Neutrophil (primary cell): ENCODE measurements at regions not wholly inside any gene's neighbourhood (a gene's known extent, or its start where the extent isn't known, plus 50 kb on each side); places are given as distances from the start of the nearest gene placed in this dataset.
"Not testable (repeated sequence)": the region's sequence is repeated elsewhere in the genome, so short reads cannot be mapped to it uniquely, and the experiment has no call there.

Experiments
- H3K27ac ChIP-seq: fragments of 200-600 bp; sonication (generic); 2 replicates; pipeline ENCODE4 v1.5.1; 2016; ENCODE audit warnings: mild to moderate bottlenecking, moderate library complexity
- H3K27me3 ChIP-seq: fragments of 200-600 bp; sonication (generic); 2 replicates; pipeline ENCODE4 v1.6.0; 2016; ENCODE audit warnings: mild to moderate bottlenecking
- H3K36me3 ChIP-seq: fragments of 200-600 bp; sonication (generic); 2 replicates; pipeline ENCODE4 v1.5.1; 2017
- H3K4me1 ChIP-seq, 2 experiments: fragments of 200-600 bp in 1 of 2; sonication (generic) in 1 of 2; 1 replicate in 1 of 2; 2 replicates in 1 of 2; pipeline versions ENCODE4 v1.5.1 to v1.6.1; 2013 to 2016; ENCODE audit warnings: low read depth in 1 of 2, low read length in 1 of 2, mild to moderate bottlenecking in 1 of 2, moderate library complexity in 1 of 2; ENCODE audit not compliant: control insufficient read depth in 1 of 2, insufficient read depth in 1 of 2
- H3K4me3 ChIP-seq, 2 experiments: fragments of 200-600 bp in 1 of 2; sonication (generic) in 1 of 2; 1 replicate in 1 of 2; 2 replicates in 1 of 2; pipeline ENCODE4 v1.5.1; 2013 to 2016; ENCODE audit warnings: low read depth in 1 of 2, low read length in 1 of 2, mild to moderate bottlenecking in 1 of 2, moderate library complexity in 1 of 2
- H3K9me3 ChIP-seq: fragments of 200-600 bp; sonication (generic); 2 replicates; pipeline ENCODE4 v1.5.1; 2016
- CTCF ChIP-seq: fragments of 200-600 bp; sonication (generic); IDR thresholded peaks from 2 replicates; pipeline ENCODE4 v1.5.1; 2016; ENCODE audit warnings: antibody characterized with exemption

GRCh38 chr4:124121461-124121971 is 591.0 kb downstream of the ANKRD50 start:
- H3K27me3 ChIP-seq = no peaks in the 10 kb centered on the region
- no peaks in the 10 kb centered on the region for H3K4me1 ChIP-seq
- TF ChIP-seq CTCF = no peak
- H3K4me3 ChIP-seq = no peak overlapping the region
- no peaks in the 10 kb centered on the region for H3K9me3 ChIP-seq
- H3K27ac ChIP-seq = no peak overlapping the region
- no peaks in the 10 kb centered on the region for H3K36me3 ChIP-seq

GRCh38 chr4:124123181-124123580 is 589.4 kb downstream of the ANKRD50 start:
- H3K4me1 ChIP-seq = no peaks in the 10 kb centered on the region
- H3K9me3 ChIP-seq = no peaks in the 10 kb centered on the region
- no peak overlapping the region for H3K27ac ChIP-seq
- H3K4me3 ChIP-seq = no peak overlapping the region
- no peaks in the 10 kb centered on the region for H3K27me3 ChIP-seq
- H3K36me3 ChIP-seq = no peaks in the 10 kb centered on the region
- TF ChIP-seq CTCF = no peak

GRCh38 chr4:124123721-124124120 is 588.8 kb downstream of the ANKRD50 start:
- H3K27me3 ChIP-seq = no peaks in the 10 kb centered on the region
- no peaks in the 10 kb centered on the region for H3K36me3 ChIP-seq
- no peak for TF ChIP-seq CTCF
- no peak overlapping the region for H3K4me3 ChIP-seq
- H3K27ac ChIP-seq = no peak overlapping the region
- H3K4me1 ChIP-seq = no peaks in the 10 kb centered on the region
- H3K9me3 ChIP-seq = no peaks in the 10 kb centered on the region

GRCh38 chr4:124131324-124131723 is 581.2 kb downstream of the ANKRD50 start:
- not testable (repeated sequence) for H3K4me3 ChIP-seq, H3K36me3 ChIP-seq, H3K4me1 ChIP-seq, H3K27ac ChIP-seq, H3K27me3 ChIP-seq, H3K9me3 ChIP-seq

GRCh38 chr4:124132161-124132560 is 580.4 kb downstream of the ANKRD50 start:
- Histone ChIP-seq H3K27me3 (no peaks in the 10 kb centered on the region), H3K4me3 (no peak overlapping the region), H3K36me3 (no peaks in the 10 kb centered on the region), H3K27ac (no peak overlapping the region), H3K4me1 (no peaks in the 10 kb centered on the region), H3K9me3 (no peaks in the 10 kb centered on the region)
- TF ChIP-seq CTCF = no peak

GRCh38 chr4:124133753-124134152 is 578.8 kb downstream of the ANKRD50 start:
- H3K27ac ChIP-seq = no peak overlapping the region
- no peaks in the 10 kb centered on the region for H3K27me3 ChIP-seq
- no peaks in the 10 kb centered on the region for H3K4me1 ChIP-seq
- H3K9me3 ChIP-seq = no peaks in the 10 kb centered on the region
- no peaks in the 10 kb centered on the region for H3K36me3 ChIP-seq
- no peak for TF ChIP-seq CTCF
- no peak overlapping the region for H3K4me3 ChIP-seq
